ENCODE measurements at regions not wholly inside any gene's neighbourhood (a gene's known extent, or its start where the extent isn't known, plus 50 kb on each side); places are given as distances from the start of the nearest gene placed in this dataset.

DNA sequence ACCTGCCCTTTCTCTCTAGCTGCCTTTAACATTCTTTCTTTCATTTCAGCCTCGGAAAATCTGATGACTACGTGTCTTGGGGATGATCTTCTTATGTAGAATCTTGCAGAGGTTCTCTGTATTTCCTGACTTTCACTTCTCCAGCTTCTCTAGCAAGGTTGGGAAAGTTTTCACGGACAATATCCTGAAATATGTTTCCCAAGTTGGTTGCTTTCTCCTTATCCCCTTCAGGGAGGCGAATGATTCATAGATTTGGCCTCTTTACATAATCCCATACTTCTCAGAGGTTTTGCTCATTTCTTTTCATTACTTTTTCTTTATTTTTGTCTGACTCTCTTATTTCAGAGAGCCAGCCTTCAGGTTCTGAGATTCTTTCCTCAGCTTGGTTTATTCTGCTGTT, 62.1 kb upstream of the CCDC54 start:
- H3K9me3 ChIP-seq, result no peaks in the 10 kb centered on the region
- H3K4me1 ChIP-seq, result no peaks in the 10 kb centered on the region
- H3K27me3 ChIP-seq, result no peaks in the 10 kb centered on the region
- intact Hi-C loops (cut with DNase I; ENCODE audit: low total_unique reads), result no loop called here
- no peak for DNase-seq
- no peak overlapping the region for H3K4me3 ChIP-seq
- no peak overlapping the region for H3K27ac ChIP-seq
- TF ChIP-seq CTCF (IDR thresholded peaks at IDR 0.05), result no peak
- no peaks in the 10 kb centered on the region for H3K36me3 ChIP-seq

DNA sequence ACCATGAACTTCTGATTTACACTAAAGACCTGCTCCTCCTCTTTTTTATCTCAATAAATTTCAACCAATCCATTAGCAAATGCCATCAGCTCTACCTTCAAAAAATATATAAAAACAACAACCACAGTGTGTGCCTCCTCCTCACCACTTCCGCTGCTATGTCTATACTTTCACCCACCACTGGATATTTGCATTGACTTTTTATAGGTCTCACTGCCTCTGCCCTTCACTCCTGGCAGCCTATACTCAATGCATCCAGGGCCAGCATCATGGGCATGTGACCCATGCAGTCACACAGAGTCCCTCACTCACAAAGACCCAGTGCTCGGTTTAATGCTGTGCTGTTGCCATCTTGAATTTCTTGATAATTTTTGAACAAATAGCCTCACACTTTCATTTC, 53.5 kb upstream of the CCDC54 start:
- Histone ChIP-seq H3K4me3 (no peak overlapping the region), H3K4me1 (no peaks in the 10 kb centered on the region), H3K27me3 (no peaks in the 10 kb centered on the region), H3K9me3 (no peaks in the 10 kb centered on the region), H3K36me3 (no peaks in the 10 kb centered on the region), H3K27ac (no peak overlapping the region)
- no peak for TF ChIP-seq CTCF (IDR thresholded peaks at IDR 0.05)
- DNase-seq, result no peak
- intact Hi-C loops (cut with DNase I; ENCODE audit: low total_unique reads), result no loop called here

DNA sequence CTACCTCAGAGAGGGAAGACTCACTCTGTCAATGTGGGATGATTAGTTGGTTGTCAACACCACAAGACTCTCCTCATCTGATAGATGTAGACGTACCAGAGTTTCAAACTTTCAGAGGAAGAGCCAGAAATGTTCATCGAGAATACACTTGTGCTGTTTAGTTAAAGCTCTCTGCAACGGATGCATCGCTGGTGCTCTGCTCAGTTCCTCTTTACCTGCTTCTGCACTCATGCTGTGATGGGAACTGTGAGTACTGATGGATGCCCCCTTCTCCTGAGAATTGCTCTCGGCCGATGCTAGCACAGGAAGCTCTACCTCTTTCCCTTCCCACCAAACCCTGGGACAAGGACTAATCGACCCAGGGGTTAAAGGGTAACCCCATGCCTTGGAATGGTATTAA, 51.8 kb upstream of the CCDC54 start:
- no peak overlapping the region for H3K4me3 ChIP-seq
- DNase-seq, result no peak
- intact Hi-C loops (cut with DNase I; ENCODE audit: low total_unique reads), result no loop called here
- no peaks in the 10 kb centered on the region for H3K27me3 ChIP-seq
- H3K36me3 ChIP-seq, result no peaks in the 10 kb centered on the region
- no peaks in the 10 kb centered on the region for H3K4me1 ChIP-seq
- H3K27ac ChIP-seq, result no peak overlapping the region
- TF ChIP-seq CTCF (IDR thresholded peaks at IDR 0.05), result no peak
- no peaks in the 10 kb centered on the region for H3K9me3 ChIP-seq

All from tibial artery (tissue), 4 donors.